B cell (primary cell): ENCODE measurements at regions not wholly inside any gene's neighbourhood (a gene's known extent, or its start where the extent isn't known, plus 50 kb on each side); places are given as distances from the start of the nearest gene placed in this dataset.

Source experiments
- EZH2 ChIP-seq: IDR thresholded peaks from 2 replicates; pipeline ENCODE4 v1.6.1; 2012; ENCODE audit warnings: borderline replicate concordance, low read depth, mild to moderate bottlenecking, moderate library complexity, low read length; ENCODE audit not compliant: insufficient read depth, poor library complexity, severe bottlenecking
- TF ChIP-seq, protein P1 (sequence below): fragments of 200-600 bp; IDR thresholded peaks from one replicate; pipeline ENCODE4 v1.8.0; 2022; ENCODE audit warnings: antibody characterized with exemption, mild to moderate bottlenecking

DNA sequence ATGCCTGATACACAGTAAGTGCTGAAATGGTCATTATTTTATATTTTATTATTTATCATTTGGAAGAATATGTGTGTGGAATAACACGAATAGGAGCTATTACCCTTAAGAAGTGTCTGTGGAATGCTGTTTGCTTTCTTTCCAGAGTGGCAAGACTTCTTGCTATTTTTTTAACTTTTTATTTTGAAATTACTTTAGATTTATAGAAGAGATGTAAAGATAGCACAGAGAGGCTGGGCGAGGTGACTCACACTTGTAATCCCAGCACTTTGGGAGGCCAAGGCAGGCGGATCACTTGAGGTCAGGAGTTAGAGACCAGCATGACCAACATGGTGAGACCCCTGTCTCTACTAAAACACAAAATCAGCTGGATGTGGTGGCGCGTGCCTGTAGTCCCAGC is 58.9 kb upstream of the PAX6 start:
- TF ChIP-seq, protein P1, sequence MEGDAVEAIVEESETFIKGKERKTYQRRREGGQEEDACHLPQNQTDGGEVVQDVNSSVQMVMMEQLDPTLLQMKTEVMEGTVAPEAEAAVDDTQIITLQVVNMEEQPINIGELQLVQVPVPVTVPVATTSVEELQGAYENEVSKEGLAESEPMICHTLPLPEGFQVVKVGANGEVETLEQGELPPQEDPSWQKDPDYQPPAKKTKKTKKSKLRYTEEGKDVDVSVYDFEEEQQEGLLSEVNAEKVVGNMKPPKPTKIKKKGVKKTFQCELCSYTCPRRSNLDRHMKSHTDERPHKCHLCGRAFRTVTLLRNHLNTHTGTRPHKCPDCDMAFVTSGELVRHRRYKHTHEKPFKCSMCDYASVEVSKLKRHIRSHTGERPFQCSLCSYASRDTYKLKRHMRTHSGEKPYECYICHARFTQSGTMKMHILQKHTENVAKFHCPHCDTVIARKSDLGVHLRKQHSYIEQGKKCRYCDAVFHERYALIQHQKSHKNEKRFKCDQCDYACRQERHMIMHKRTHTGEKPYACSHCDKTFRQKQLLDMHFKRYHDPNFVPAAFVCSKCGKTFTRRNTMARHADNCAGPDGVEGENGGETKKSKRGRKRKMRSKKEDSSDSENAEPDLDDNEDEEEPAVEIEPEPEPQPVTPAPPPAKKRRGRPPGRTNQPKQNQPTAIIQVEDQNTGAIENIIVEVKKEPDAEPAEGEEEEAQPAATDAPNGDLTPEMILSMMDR = no peak
- no peak for TF ChIP-seq EZH2
